HepG2 (cell line): ENCODE measurements at regions not wholly inside any gene's neighbourhood (a gene's known extent, or its start where the extent isn't known, plus 50 kb on each side); places are given as distances from the start of the nearest gene placed in this dataset.

Experiments used
- ATAC-seq: fragments of 200-7000 bp; cut with Tn5 transposase; 3 replicates; pipeline ENCODE4 v1.9.1; 2020; ENCODE audit warnings: mild to moderate bottlenecking, moderate library complexity
- BruUV-seq: library from RNA; stranded (reverse); fragments of 400-500 nt; replicated peaks from 2 replicates; lab custom pipeline; 2021; lab: Mats Ljungman, UMichigan
- CTCF ChIA-PET: fragments of 300-600 bp; formaldehyde crosslinking; extraction: SDS; loops from one replicate; lab custom pipeline; 2021; ENCODE audit warnings: low total read pairs, inconsistent platforms, low intra/inter-chr PET ratio; lab: Yijun Ruan, JAX
- POLR2A ChIA-PET: fragments of 350-600 bp; sonication (Branson Sonifier 250); formaldehyde crosslinking; loops from one replicate; lab custom pipeline; 2020; ENCODE audit warnings: antibody characterized with exemption, inconsistent platforms; lab: Yijun Ruan, JAX
- DNase-seq: peaks from one replicate; pipeline ENCODE4 v3.0.0-alpha.2; 2015; ENCODE audit warnings: low spot score
- FAIRE-seq: peaks from 3 replicates; lab custom pipeline; 2011; peaks lifted over from hg19 to GRCh38; lab: Jason Lieb, UNC
- H2AFZ ChIP-seq: one replicate; pipeline ENCODE4 v1.6.1; 2011; ENCODE audit warnings: low read length, inconsistent platforms
- H3K27ac ChIP-seq: fragments of 300-600 bp; 3 replicates; pipeline ENCODE4 v1.8.0; 2011; ENCODE audit warnings: mixed run types, mild to moderate bottlenecking, mixed read lengths, low read length, inconsistent platforms; ENCODE audit not compliant: insufficient read depth; ENCODE audit errors: extremely low read length
- H3K27me3 ChIP-seq, 2 experiments: fragments of 200-600 bp in 1 of 2; 2 replicates in 1 of 2; 3 replicates in 1 of 2; pipeline versions ENCODE4 v1.6.0 to v1.8.0; 2011; ENCODE audit warnings: low read length in 2 of 2, mild to moderate bottlenecking in 2 of 2, moderate library complexity in 2 of 2, inconsistent platforms in 1 of 2; ENCODE audit not compliant: insufficient read depth in 2 of 2, control insufficient read depth in 1 of 2
- H3K36me3 ChIP-seq, 2 experiments: fragments of 200-600 bp in 1 of 2; replicated peaks in 1 of 2; 2 replicates in 1 of 2; 3 replicates in 1 of 2; pipeline versions ENCODE4 v1.5.1 to v1.8.0; 2011; ENCODE audit warnings: low read length in 2 of 2, inconsistent platforms in 1 of 2; ENCODE audit not compliant: insufficient read depth in 2 of 2, control insufficient read depth in 1 of 2
- H3K4me1 ChIP-seq: 2 replicates; pipeline ENCODE4 v1.5.1; 2012; ENCODE audit warnings: low read length, inconsistent platforms; ENCODE audit not compliant: insufficient read depth
- H3K4me2 ChIP-seq: 2 replicates; pipeline ENCODE4 v1.6.0; 2011; ENCODE audit warnings: low read depth, low read length, inconsistent platforms
- H3K4me3 ChIP-seq, 3 experiments: fragments of 200-600 bp in 1 of 3; sonication (generic), shearing (Covaris generic) in 1 of 3; replicated peaks in 1 of 3; 2 replicates each; pipeline ENCODE4 v1.5.1; 2011 to 2016; ENCODE audit warnings: low read length in 3 of 3, inconsistent platforms in 2 of 3, low read depth in 2 of 3, mild to moderate bottlenecking in 2 of 3, control low read depth in 1 of 3, mixed read lengths in 1 of 3; ENCODE audit not compliant: insufficient read depth in 1 of 3
- H3K79me2 ChIP-seq: one replicate; pipeline ENCODE4 v1.6.1; 2011; ENCODE audit warnings: low read length, inconsistent platforms; ENCODE audit not compliant: insufficient read depth
- H3K9ac ChIP-seq: 2 replicates; pipeline ENCODE4 v1.6.0; 2011; ENCODE audit warnings: mild to moderate bottlenecking, low read depth, low read length, inconsistent platforms; ENCODE audit not compliant: insufficient read depth
- H3K9me3 ChIP-seq: 2 replicates; pipeline ENCODE4 v1.5.1; 2012; ENCODE audit warnings: mild to moderate bottlenecking, low read length
- H4K20me1 ChIP-seq: 2 replicates; pipeline ENCODE4 v1.6.0; 2011; ENCODE audit warnings: inconsistent platforms, mild to moderate bottlenecking, low read length, moderate library complexity; ENCODE audit not compliant: insufficient read depth
- CEBPB ChIP-seq: IDR thresholded peaks from 2 replicates; pipeline ENCODE4 v1.6.1; 2011; ENCODE audit warnings: low read depth, low read length, improper control_type of control experiment, borderline replicate concordance
- HMG20B ChIP-seq: conservative IDR thresholded peaks from 2 replicates; pipeline ENCODE4 v1.6.1; 2016; ENCODE audit warnings: missing genetic modification reagents, missing compliant biosample characterization
- ZNF335 ChIP-seq: sonication (generic); formaldehyde crosslinking; IDR thresholded peaks from 2 replicates; pipeline ENCODE4 v1.4.0; 2020; ENCODE audit warnings: missing genetic modification reagents
- WGBS: methylation state at CpG from one replicate; pipeline ENCODE4 v1.1.6; 2017; ENCODE audit warnings: low lambda C conversion rate; 5-methylcytosine and 5-hydroxymethylcytosine counted together
- in situ Hi-C: cut with HindIII; loops from 2 replicates; pipeline ENCODE4 v1.10.0; 2017; ENCODE audit warnings: low pct_unique_long_range_greater_than_20kb; ENCODE audit not compliant: extremely low pct_ligation_motif_present
- intact Hi-C: fragments of 100-400 bp; cut with micrococcal nuclease; formaldehyde crosslinking; loops from one replicate; pipeline ENCODE4 v1.10.0; 2022; ENCODE audit not compliant: unreplicated experiment

DNA sequence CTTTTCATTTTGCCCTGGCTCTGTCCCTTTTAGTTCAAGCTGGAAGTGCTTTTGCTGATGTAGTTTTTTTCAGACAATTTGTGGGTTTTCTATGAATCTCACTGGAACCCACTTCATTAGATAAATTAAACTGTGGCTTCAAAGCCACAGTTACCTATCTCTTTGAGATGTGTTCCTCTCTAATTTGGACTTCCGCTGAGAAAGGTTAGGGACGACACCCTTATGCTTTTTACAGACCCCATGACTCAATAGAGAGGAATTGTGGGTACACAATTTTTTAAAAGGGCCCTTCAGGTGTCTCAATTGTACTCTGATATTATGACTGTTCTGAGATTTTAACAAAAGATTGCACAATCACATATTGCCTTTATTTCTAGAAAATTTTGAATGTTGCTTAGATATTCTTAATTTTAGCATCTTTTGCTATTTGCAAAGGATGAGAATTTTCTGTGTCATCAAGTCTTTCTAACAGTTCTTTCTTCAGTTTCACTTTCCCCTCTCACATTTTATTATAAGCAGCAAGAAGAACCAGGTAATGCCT lies 110.6 kb downstream of the GADD45G start:
- H3K27ac ChIP-seq: no peak overlapping the region
- CTCF ChIA-PET: no interaction called here
- H3K27me3 ChIP-seq: no peaks in the 10 kb centered on the region
- H3K4me1 ChIP-seq: no peaks in the 10 kb centered on the region
- FAIRE-seq: no peak
- 22% methylated on average over 2 of the region's 2 CpGs for WGBS
- intact Hi-C loops: no loop called here
- TF ChIP-seq CEBPB (peak; percentile 58; the same call in 1 of the 2 replicates), ZNF335 (no peak)
- TF ChIP-seq, all 625 proteins: peak for 1
- no peak overlapping the region for H3K4me2 ChIP-seq
- no peaks in the 10 kb centered on the region for H3K79me2 ChIP-seq
- POLR2A ChIA-PET: no interaction called here
- no TSS peak for BruUV-seq
- no peak overlapping the region for H3K4me3 ChIP-seq
- H3K9me3 ChIP-seq: no peaks in the 10 kb centered on the region
- no peaks in the 10 kb centered on the region for H3K36me3 ChIP-seq
- in situ Hi-C loops: no loop called here
- no peak overlapping the region for H2AFZ ChIP-seq
- no peaks in the 10 kb centered on the region for H4K20me1 ChIP-seq
- H3K9ac ChIP-seq: no peak overlapping the region
- ATAC-seq: no peak
- DNase-seq: no peak

DNA sequence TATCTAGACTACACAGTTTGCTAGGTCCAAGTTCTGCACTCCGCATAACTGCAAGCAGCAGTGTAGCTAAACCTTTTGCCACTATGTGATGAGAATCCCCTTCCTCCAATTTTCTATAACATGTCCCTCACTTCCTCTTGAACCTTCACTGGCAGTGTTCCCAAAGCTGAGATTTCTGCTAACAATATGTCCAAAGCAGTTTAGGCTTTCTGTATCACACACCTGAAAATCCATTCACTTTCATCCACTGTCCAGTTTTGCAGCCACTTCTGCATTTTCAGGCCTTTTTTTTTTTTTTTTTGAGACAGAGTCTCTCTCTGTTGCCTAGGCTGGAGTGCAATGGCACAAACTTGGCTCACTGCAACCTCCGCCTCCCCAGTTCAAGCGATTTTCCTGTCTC lies 111.1 kb downstream of the GADD45G start:
- no peak for TF ChIP-seq HMG20B (CRISPR knock-in tag)
- Histone ChIP-seq H3K36me3 (no peaks in the 10 kb centered on the region), H3K27me3 (no peaks in the 10 kb centered on the region), H3K4me1 (no peaks in the 10 kb centered on the region), H3K9me3 (no peaks in the 10 kb centered on the region), H3K27ac (no peak overlapping the region), H4K20me1 (no peaks in the 10 kb centered on the region), H3K79me2 (no peaks in the 10 kb centered on the region), H3K4me2 (no peak overlapping the region), H3K4me3 (no peak overlapping the region), H3K9ac (no peak overlapping the region), H2AFZ (no peak overlapping the region)
- BruUV-seq: no TSS peak
- DNase-seq (no peak), FAIRE-seq (no peak), ATAC-seq (no peak)
- POLR2A ChIA-PET: no interaction called here
- intact Hi-C loops (no loop called here), in situ Hi-C loops (no loop called here)
- CTCF ChIA-PET: no interaction called here
- 61% methylated on average over 3 of the region's 3 CpGs for WGBS
